Dedifferentiated amniotic fluid mesenchymal stem cell (primary cell): ENCODE measurements at regions not wholly inside any gene's neighbourhood (a gene's known extent, or its start where the extent isn't known, plus 50 kb on each side); places are given as distances from the start of the nearest gene placed in this dataset.

Experiments
- DNase-seq: peaks from one replicate; pipeline ENCODE4 v3.0.0-alpha.2; 2016; ENCODE audit errors: extremely low spot score

DNA sequence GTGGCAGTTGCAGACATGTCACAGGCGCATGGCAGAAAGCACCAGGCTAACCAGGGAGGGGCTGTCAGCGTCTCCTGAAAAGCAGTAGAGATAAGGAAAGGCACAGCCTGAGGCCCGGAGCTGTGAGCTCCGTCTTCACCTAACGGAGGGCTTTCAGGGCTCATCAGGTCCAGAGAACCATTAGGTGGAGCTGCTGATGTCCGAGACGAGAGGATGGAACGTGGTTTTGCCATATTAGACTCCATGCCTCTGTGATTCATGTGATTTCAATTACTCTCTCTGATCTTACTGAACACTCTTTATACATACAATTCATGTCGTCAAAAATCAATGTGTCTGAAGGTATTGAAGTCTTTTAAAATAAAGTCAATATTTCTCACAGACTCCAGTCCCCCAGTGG lies 120.3 kb upstream of the RAB6C start:
- no peak for DNase-seq

DNA sequence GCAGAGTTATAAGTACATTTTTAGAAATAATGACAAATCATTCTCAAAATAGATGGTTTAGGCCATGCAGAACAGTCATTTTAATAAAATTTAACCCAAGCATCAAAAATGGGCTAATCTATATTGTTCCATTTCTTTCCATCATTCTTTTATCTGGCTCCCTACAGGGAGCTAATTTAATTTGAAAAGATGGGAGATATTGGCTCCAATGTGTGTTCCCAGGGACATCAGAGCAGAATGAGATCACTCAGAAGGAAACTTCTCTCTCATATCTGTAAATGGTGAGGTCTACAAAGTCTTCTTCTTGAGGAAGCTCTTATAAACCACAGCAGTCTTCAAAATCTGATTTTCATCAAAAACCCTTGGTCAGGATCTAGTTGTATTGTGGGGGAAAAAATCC lies 119.4 kb upstream of the RAB6C start:
- no peak for DNase-seq

- DNase-seq: no peak
These were observed 117.7 kb upstream of the RAB6C start for GRCh38 chr2:129861666-129862288.

GRCh38 chr2:129862668-129863067 lies 116.8 kb upstream of the RAB6C start:
- DNase-seq: no peak

- no peak for DNase-seq
These were observed 116.1 kb upstream of the RAB6C start for GRCh38 chr2:129863350-129863749.

GRCh38 chr2:129864719-129865118 lies 114.7 kb upstream of the RAB6C start:
- DNase-seq: no peak

DNA sequence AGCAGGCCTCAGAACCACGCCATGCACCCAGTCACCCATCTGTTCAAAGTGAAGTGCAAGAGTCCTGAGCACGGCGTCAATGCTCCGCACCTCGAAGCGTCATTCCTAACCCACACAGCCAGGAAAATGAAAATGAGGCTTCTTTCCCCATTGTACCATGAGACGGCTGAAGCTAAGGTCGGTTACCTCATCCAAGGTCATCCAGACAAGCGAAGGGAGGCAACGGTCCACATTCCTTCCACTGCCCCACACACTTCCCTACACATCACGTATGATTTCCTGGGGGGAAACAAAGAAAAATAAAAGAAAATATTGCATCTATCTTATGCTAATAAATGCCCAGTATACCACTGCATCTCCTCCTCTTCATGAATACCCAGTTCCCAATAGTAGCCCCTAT lies 113.5 kb upstream of the RAB6C start:
- no peak for DNase-seq

DNA sequence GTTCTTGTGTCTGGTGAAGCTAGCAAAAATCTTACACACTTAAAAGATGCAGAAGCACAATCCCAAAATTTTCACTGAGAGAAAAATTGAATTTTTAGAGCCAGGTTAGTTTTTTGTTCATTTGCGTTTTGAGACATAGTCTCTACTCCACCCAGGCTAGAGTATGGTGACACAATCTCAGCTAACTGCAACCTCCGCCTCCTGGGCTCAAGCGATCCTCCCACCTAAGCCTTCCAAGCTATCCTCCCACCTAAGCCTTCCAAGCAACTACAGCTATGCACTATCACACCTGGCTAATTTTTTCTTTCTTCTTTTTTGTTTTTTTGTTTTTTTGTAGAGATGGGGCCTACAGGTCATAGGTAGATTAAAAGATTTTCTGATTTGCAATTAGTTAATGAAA lies 113.1 kb upstream of the RAB6C start:
- no peak for DNase-seq

GRCh38 chr2:129868151-129868550 lies 111.3 kb upstream of the RAB6C start:
- DNase-seq: no peak

- DNase-seq: no peak
These were observed 108.7 kb upstream of the RAB6C start for GRCh38 chr2:129870685-129871241.

GRCh38 chr2:129872446-129872845 lies 107.0 kb upstream of the RAB6C start:
- no peak for DNase-seq

DNA sequence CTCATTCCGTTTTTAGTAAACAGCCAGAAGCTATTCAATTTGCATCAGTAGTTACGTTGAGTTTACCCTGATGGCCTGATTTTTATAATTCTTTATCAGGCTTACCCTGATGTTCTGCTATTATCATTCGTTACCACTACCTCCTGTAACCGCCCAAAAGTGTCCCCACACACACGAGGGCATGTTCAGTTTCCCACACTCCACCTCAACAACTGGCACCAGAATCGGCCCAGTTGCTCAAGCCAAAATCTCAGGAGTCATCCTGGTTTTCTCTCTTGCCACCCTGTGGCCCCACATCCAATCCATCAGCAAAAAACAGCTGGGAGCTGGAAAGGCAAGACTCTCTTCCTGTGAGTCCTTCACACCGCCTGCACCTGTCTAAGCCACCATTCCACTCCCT lies 102.9 kb upstream of the RAB6C start:
- no peak for DNase-seq

- DNase-seq: peak; percentile 71
These were observed 102.2 kb upstream of the RAB6C start for GRCh38 chr2:129877289-129877741.

DNA sequence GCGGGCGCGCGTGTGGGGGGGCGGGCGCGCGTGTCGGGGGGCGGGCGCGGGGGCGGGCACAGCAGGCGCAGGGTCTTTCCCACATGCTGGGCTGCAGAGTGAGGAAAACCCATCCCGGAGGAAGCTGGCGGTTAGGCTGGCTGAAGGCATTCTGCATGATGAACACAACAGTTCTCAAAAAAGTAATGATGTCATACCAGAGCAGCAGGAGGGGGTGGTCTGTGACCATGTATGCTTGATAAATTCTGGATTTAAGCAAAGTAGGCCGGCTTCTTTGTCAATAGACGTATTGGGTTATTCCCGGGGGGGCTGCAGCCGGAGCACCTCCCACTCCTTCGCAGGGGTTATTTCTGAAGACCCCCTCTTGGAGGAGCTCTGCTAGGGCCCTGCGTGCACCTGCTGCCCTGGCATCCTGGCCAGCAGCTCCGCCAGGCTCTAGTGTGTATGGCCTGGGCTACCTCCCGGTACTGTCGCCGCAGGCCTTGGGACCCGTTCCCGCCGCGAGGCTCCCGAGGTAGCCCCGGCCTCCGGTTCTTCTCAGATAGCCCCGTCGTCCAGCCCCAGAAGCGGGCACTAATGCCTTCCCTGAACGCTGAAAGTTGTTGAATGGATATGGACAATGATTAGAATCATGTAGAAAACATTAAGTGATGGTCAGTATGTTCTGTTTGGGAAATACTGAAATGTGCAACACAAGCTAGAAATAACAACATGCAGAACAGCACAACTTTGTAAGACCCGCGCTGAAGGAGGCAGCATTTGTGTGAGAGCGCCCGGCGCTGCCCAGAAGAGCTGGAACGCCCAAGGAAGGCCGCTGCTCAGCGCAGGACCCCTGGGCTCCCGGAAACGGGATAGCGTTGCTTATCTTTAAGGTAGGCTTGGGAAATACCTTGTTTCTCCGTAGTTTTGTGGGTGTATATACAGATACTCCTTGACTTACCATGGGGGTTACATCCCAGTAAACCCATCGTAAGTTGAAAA lies 101.4 kb upstream of the RAB6C start:
- DNase-seq: no peak

GRCh38 chr2:129879614-129880180 lies 99.8 kb upstream of the RAB6C start:
- DNase-seq: no peak

- DNase-seq: no peak
These were observed 99.2 kb upstream of the RAB6C start for GRCh38 chr2:129880309-129880708.

DNA sequence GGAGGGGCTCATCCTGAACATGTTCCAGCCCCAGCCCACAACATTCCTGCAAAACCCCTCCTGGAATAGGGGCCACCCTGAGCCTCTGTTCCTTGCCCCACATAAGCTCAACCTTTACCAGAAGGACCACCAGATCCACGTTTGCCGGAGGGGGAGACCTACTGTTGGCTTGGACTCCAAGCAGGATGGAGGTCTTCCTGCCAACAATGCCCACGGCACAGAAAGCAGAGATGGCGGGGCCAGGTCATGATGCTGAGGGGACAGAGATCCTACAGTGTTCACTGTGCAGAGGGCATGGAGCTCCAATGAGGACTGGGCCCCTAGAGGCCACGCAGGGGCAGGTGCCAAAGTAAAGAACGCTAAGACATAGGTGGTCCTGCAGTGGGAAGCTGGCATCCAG lies 98.5 kb upstream of the RAB6C start:
- no peak for DNase-seq

GRCh38 chr2:129881786-129882396 lies 97.6 kb upstream of the RAB6C start:
- no peak for DNase-seq

DNA sequence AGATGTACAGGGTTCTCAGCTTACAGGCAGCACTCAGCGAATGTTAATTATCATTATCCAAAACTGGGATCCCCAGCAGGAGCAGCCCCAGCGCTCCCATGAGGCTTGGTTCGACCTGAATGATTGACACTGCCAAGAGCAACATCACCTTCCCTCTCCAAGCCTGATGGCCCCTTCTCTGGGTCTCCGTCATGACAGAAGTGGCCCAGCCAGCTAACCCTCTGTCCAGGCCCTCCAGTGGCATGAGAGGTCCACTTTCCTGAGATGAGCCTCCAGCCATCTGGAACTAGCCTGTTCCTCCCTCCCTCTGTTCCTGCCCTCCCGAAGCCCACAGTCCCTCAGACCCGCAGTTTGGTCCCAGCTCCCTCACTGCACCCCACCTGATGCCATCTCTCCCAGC lies 97.0 kb upstream of the RAB6C start:
- DNase-seq: no peak

GRCh38 chr2:129883121-129883520 lies 96.3 kb upstream of the RAB6C start:
- no peak for DNase-seq

- DNase-seq: no peak
These were observed 95.2 kb upstream of the RAB6C start for GRCh38 chr2:129884221-129884786.

DNA sequence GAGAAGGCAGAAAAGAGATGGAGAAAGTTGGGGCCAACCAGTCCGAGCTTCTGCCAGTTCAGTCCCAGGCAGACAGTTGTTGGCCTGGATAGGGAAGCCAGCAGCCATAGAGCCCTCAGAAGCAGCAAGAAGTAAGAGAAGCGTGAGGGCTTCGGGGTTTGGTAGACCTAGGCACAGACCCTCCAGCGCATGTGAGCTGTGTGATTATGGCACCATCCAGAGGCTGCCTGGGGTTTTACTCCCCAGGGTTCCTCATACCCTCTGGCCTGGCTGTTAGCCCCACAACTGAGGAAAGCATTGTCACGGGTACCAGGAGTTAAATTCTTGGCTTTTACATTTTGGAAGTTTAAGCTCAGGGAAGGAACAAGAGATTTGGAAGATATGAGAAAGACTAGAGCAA lies 93.7 kb upstream of the RAB6C start:
- no peak for DNase-seq
